ENCODE measurements at regions not wholly inside any gene's neighbourhood (a gene's known extent, or its start where the extent isn't known, plus 50 kb on each side); places are given as distances from the start of the nearest gene placed in this dataset.

DNA sequence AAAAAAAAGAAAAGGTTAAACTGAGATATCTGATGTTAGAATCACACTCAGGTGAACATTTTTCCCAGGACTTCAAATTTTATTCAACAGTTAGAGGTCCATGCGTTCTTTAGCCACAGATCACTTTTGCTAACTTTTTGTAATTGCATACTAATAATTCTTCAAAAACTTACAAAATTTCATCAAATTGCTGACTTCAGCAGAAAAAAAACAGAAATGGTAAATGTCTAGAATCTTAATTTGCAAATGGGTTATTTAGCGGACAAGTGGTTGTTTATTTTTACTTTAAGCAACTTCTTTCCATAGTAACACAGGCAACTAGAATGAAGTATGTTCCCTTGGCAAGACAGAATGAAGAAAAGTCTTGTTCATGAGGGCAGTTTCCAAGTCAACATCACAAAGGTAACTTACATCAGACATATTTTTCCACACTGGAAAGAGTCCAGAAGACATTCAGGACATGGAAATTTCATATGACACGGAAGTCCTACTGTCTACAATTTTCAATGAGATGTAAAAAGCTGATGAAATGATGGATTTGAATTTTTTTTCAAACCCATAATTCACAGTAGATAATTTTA lies 62.5 kb upstream of the SOX5 start:
- TF ChIP-seq POLR2AphosphoS5 (IDR thresholded peaks at IDR 0.05) (no peak), EP300 (IDR thresholded peaks at IDR 0.05) (no peak), POLR2A (IDR thresholded peaks at IDR 0.05) (no peak)
- TF ChIP-seq, protein P1, sequence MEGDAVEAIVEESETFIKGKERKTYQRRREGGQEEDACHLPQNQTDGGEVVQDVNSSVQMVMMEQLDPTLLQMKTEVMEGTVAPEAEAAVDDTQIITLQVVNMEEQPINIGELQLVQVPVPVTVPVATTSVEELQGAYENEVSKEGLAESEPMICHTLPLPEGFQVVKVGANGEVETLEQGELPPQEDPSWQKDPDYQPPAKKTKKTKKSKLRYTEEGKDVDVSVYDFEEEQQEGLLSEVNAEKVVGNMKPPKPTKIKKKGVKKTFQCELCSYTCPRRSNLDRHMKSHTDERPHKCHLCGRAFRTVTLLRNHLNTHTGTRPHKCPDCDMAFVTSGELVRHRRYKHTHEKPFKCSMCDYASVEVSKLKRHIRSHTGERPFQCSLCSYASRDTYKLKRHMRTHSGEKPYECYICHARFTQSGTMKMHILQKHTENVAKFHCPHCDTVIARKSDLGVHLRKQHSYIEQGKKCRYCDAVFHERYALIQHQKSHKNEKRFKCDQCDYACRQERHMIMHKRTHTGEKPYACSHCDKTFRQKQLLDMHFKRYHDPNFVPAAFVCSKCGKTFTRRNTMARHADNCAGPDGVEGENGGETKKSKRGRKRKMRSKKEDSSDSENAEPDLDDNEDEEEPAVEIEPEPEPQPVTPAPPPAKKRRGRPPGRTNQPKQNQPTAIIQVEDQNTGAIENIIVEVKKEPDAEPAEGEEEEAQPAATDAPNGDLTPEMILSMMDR (IDR thresholded peaks at IDR 0.05), result no peak

Data from stomach (tissue), 4 donors.